Upper lobe of left lung (tissue), 6 donors: ENCODE measurements at regions not wholly inside any gene's neighbourhood (a gene's known extent, or its start where the extent isn't known, plus 50 kb on each side); places are given as distances from the start of the nearest gene placed in this dataset.

ENCODE experiments used
- ATAC-seq, 2 donors: fragments of 200-7000 bp; cut with Tn5 transposase; one replicate each; pipeline ENCODE4 v1.9.1; 2022; ENCODE audit warnings: mild to moderate bottlenecking in 2 of 2, moderate library complexity in 2 of 2; ENCODE audit not compliant: low FRiP score in 2 of 2
- DNase-seq, 2 donors: peaks; one replicate each; pipeline ENCODE4 v3.0.0-alpha.2; 2019 to 2020
- H3K27ac ChIP-seq, 4 donors: fragments of 200-600 bp; sonication (generic); one replicate each; pipeline ENCODE4 v1.5.1; 2016 to 2019
- H3K27me3 ChIP-seq, 4 donors: fragments of 200-600 bp; sonication (generic); one replicate each; pipeline ENCODE4 v1.5.1; 2017 to 2019
- H3K36me3 ChIP-seq, 4 donors: fragments of 200-600 bp; sonication (generic); one replicate each; pipeline ENCODE4 v1.5.1; 2016 to 2019
- H3K4me1 ChIP-seq, 4 donors: fragments of 200-600 bp; sonication (generic); one replicate each; pipeline ENCODE4 v1.5.1; 2018 to 2019
- H3K4me3 ChIP-seq, 4 donors: fragments of 200-600 bp; sonication (generic); one replicate each; pipeline ENCODE4 v1.5.1; 2017 to 2019; ENCODE audit warnings: mild to moderate bottlenecking in 2 of 4, moderate library complexity in 1 of 4
- H3K9me3 ChIP-seq, 4 donors: fragments of 200-600 bp; sonication (generic); one replicate each; pipeline ENCODE4 v1.5.1; 2018 to 2019
- CTCF ChIP-seq, 6 experiments: fragments of 450-650 bp in 4 of 6; fragments of 200-600 bp in 2 of 6; sonication (generic) in 2 of 6; IDR thresholded peaks; one replicate each; pipeline ENCODE4 v1.5.1; 2016 to 2019; ENCODE audit warnings: antibody characterized with exemption in 6 of 6
- EP300 ChIP-seq, 4 donors: sonication (generic); formaldehyde crosslinking; IDR thresholded peaks; one replicate each; pipeline ENCODE4 v1.5.1; 2017; ENCODE audit warnings: antibody characterized with exemption in 4 of 4, control low read depth in 2 of 4
- POLR2A ChIP-seq, 4 donors: fragments of 450-650 bp; IDR thresholded peaks; one replicate each; pipeline ENCODE4 v1.5.1; 2016 to 2017; ENCODE audit warnings: antibody characterized with exemption in 4 of 4, mild to moderate bottlenecking in 2 of 4
- POLR2AphosphoS5 ChIP-seq, 2 donors: sonication (generic); formaldehyde crosslinking; IDR thresholded peaks; one replicate each; pipeline ENCODE4 v1.5.1; 2017; ENCODE audit warnings: antibody characterized with exemption in 2 of 2
- WGBS, 2 donors: methylation state at CpG; one replicate each; pipeline ENCODE4 v1.1.5; 2017 to 2018; 5-methylcytosine and 5-hydroxymethylcytosine counted together
- donor health status: DM: no; HTN: no; CAD: no; lungs with moderate emphysema.
- donor health status: DM: no; HTN: yes; CAD: no; lungs with severe emphysema.

GRCh38 chr3:124094496-124094895, 102.6 kb upstream of the ROPN1 start:
- peak in 1 of 2 donors; percentile 15 for ATAC-seq

GRCh38 chr3:124097362-124098131, 105.6 kb upstream of the ROPN1 start:
- H3K4me3 ChIP-seq, result no peak overlapping the region
- no peak for ATAC-seq
- H3K36me3 ChIP-seq, result no peaks in the 10 kb centered on the region
- H3K27ac ChIP-seq, result no peak overlapping the region
- TF ChIP-seq CTCF (IDR thresholded peaks at IDR 0.05), result no peak
- H3K4me1 ChIP-seq, result no peaks in the 10 kb centered on the region
- WGBS, 2 donors, result 54 to 62% methylated on average over 5 of the region's 5 CpGs
- no peaks in the 10 kb centered on the region for H3K27me3 ChIP-seq
- DNase-seq, result no peak
- no peaks in the 10 kb centered on the region for H3K9me3 ChIP-seq

More at GRCh38 chr3:124094496-124094895, 102.6 kb upstream of the ROPN1 start:
- Histone ChIP-seq H3K4me1 (no peaks in the 10 kb centered on the region), H3K4me3 (no peak overlapping the region), H3K36me3 (no peaks in the 10 kb centered on the region), H3K9me3 (no peaks in the 10 kb centered on the region), H3K27me3 (no peaks in the 10 kb centered on the region), H3K27ac (no peak overlapping the region)
- TF ChIP-seq CTCF (IDR thresholded peaks at IDR 0.05), result no peak
- no peak for TF ChIP-seq POLR2A (IDR thresholded peaks at IDR 0.05)
- TF ChIP-seq POLR2AphosphoS5 (IDR thresholded peaks at IDR 0.05), result no peak
- no peak for TF ChIP-seq EP300 (IDR thresholded peaks at IDR 0.05)
- WGBS, 2 donors, result 94 to 97% methylated on average over 18 to 20 of the region's 20 CpGs
- DNase-seq, result peak in 1 of 2 donors; percentile 34

DNA sequence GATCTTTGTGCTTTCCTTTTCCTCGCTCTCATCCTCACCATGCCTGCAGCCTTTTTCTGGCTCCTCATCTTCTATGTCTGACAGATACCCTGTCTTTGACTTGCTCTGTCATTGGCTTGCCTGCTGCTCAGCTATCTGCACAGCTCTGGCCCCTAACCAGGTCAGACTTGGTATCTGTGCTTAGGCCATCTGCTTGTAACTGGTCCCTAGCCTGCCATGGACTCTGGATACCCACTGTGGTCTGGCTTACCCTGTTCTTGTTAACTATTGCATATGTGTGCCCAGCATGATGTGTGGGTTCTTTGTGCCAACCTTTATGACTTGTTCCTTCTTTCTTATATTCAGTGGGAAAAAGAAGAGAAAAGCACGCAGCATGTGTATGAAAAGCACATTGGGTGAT, 109.7 kb upstream of the ROPN1 start:
- 93 to 95% methylated on average over 2 of the region's 2 CpGs for WGBS, 2 donors
- Histone ChIP-seq H3K36me3 (no peaks in the 10 kb centered on the region), H3K27me3 (no peaks in the 10 kb centered on the region), H3K4me1 (no peaks in the 10 kb centered on the region), H3K4me3 (no peak overlapping the region), H3K9me3 (no peaks in the 10 kb centered on the region), H3K27ac (no peak overlapping the region)
- DNase-seq (no peak), ATAC-seq (no peak)
- TF ChIP-seq EP300 (IDR thresholded peaks at IDR 0.05), result no peak
- no peak for TF ChIP-seq POLR2AphosphoS5 (IDR thresholded peaks at IDR 0.05)
- TF ChIP-seq CTCF (IDR thresholded peaks at IDR 0.05), result no peak
- no peak for TF ChIP-seq POLR2A (IDR thresholded peaks at IDR 0.05)

- no peaks in the 10 kb centered on the region for H3K4me1 ChIP-seq
- no peaks in the 10 kb centered on the region for H3K36me3 ChIP-seq
- 77 to 87% methylated on average over 4 of the region's 4 CpGs for WGBS, 2 donors
- H3K27me3 ChIP-seq, result no peaks in the 10 kb centered on the region
- TF ChIP-seq POLR2A (IDR thresholded peaks at IDR 0.05) (no peak), CTCF (IDR thresholded peaks at IDR 0.05) (no peak), EP300 (IDR thresholded peaks at IDR 0.05) (no peak), POLR2AphosphoS5 (IDR thresholded peaks at IDR 0.05) (no peak)
- no peak overlapping the region for H3K27ac ChIP-seq
- H3K4me3 ChIP-seq, result no peak overlapping the region
- DNase-seq (no peak), ATAC-seq (peak in 1 of 2 donors; percentile 42)
- H3K9me3 ChIP-seq, result no peaks in the 10 kb centered on the region
These were observed 115.4 kb upstream of the ROPN1 start for GRCh38 chr3:124107104-124107890.
